ENCODE measurements at regions not wholly inside any gene's neighbourhood (a gene's known extent, or its start where the extent isn't known, plus 50 kb on each side); places are given as distances from the start of the nearest gene placed in this dataset.

GRCh38 chr18:40864846-40865245 lies 1090.2 kb upstream of the PIK3C3 start:
- Histone ChIP-seq H3K27me3 (replicated peaks in 1 of 4; ENCODE audit: control insufficient read depth in 3 of 4, extremely low read depth in 1 of 4, insufficient read depth in 3 of 4, low read length in 3 of 4) (no peaks in the 10 kb centered on the region), H3K23me2 (ENCODE audit: low read depth, low read length) (no peaks in the 10 kb centered on the region), H4K91ac (replicated peaks; ENCODE audit: insufficient read length, low read length) (no peak overlapping the region), H3K56ac (replicated peaks; ENCODE audit: insufficient read length, low read depth, low read length) (no peak overlapping the region), H3K18ac (ENCODE audit: extremely low read depth, low read length) (no peak overlapping the region), H2BK12ac (ENCODE audit: low read depth, low read length) (no peak overlapping the region), H2BK5ac (ENCODE audit: low read depth, low read length) (no peak overlapping the region), H3K4ac (replicated peaks; ENCODE audit: insufficient read length, low read depth, low read length) (no peak overlapping the region), H3K36me3 (ENCODE audit: control insufficient read depth in 2 of 4, insufficient read depth in 4 of 4, low read length in 3 of 4) (no peaks in the 10 kb centered on the region), H3K79me1 (ENCODE audit: low read depth, low read length) (no peaks in the 10 kb centered on the region), H4K20me1 (replicated peaks in 1 of 2; ENCODE audit: control insufficient read depth in 1 of 2, insufficient read depth in 2 of 2, low read length in 2 of 2) (no peaks in the 10 kb centered on the region), H3K4me1 (replicated peaks in 1 of 4; ENCODE audit: control insufficient read depth in 3 of 4, insufficient read depth in 4 of 4, low read length in 3 of 4) (no peaks in the 10 kb centered on the region), H3K9ac (replicated peaks in 1 of 4; ENCODE audit: extremely low read depth in 1 of 4, low read depth in 3 of 4, low read length in 3 of 4) (no peak overlapping the region), H2BK15ac (ENCODE audit: low read length) (no peak overlapping the region), H3K9me3 (ENCODE audit: insufficient read depth in 2 of 2, low read depth in 1 of 2, low read length in 1 of 2) (no peaks in the 10 kb centered on the region; a peak in 1 of 4 replicates), H3K4me3 (ENCODE audit: extremely low read depth in 1 of 4, insufficient read depth in 2 of 4, low read depth in 3 of 4, low read length in 4 of 4) (no peak overlapping the region), H2BK120ac (replicated peaks; ENCODE audit: low read depth, low read length) (no peak overlapping the region), H4K5ac (ENCODE audit: insufficient read length, low read depth, low read length) (no peak overlapping the region), H3K23ac (ENCODE audit: insufficient read length) (no peak overlapping the region), H2AFZ (ENCODE audit: low read length) (no peak overlapping the region), H3K79me2 (ENCODE audit: control insufficient read depth in 1 of 2, insufficient read depth in 2 of 2, low read length in 2 of 2) (no peaks in the 10 kb centered on the region), H3K14ac (ENCODE audit: insufficient read length) (no peak overlapping the region), H3K27ac (ENCODE audit: low read depth, low read length) (no peak overlapping the region), H2AK5ac (ENCODE audit: low read depth, low read length) (no peak overlapping the region), H2BK20ac (ENCODE audit: low read length) (no peak overlapping the region), H3K4me2 (ENCODE audit: insufficient read depth in 1 of 2, low read depth in 2 of 2, low read length in 2 of 2) (no peak overlapping the region), H4K8ac (ENCODE audit: extremely low read depth, insufficient read depth, low read length) (no peak overlapping the region)
- ChIA-PET CTCF (ENCODE audit: partially characterized antibody) (no interaction called here), POLR2A (ENCODE audit: partially characterized antibody) (no interaction called here)
- WGBS, 2 experiments (ENCODE audit: extremely low coverage in 1 of 2, insufficient coverage in 1 of 2, insufficient read length in 1 of 2, insufficient replicate concordance in 2 of 2, low coverage in 1 of 2, low lambda C conversion rate in 2 of 2, missing lambda C conversion rate in 1 of 2) = 84% methylated on average over 2 of the region's 2 CpGs; no CpG with 5 or more reads in 1 of the 2 experiments
- FAIRE-seq (no peak), DNase-seq (ENCODE audit: low read depth in 1 of 2, low spot score in 2 of 2) (no peak)
- TF ChIP-seq TBP (IDR thresholded peaks at IDR 0.05; ENCODE audit: low read depth, low read length) = no peak
- no peak for TF ChIP-seq MAFK (IDR thresholded peaks at IDR 0.05; ENCODE audit: low read depth, low read length)
- TF ChIP-seq SUZ12 (IDR thresholded peaks at IDR 0.05; ENCODE audit: low read length) = no peak

All from H1 (cell line).